ENCODE measurements at regions not wholly inside any gene's neighbourhood (a gene's known extent, or its start where the extent isn't known, plus 50 kb on each side); places are given as distances from the start of the nearest gene placed in this dataset.
"Not testable (repeated sequence)": the region's sequence is repeated elsewhere in the genome, so short reads cannot be mapped to it uniquely, and the experiment has no call there.

DNA sequence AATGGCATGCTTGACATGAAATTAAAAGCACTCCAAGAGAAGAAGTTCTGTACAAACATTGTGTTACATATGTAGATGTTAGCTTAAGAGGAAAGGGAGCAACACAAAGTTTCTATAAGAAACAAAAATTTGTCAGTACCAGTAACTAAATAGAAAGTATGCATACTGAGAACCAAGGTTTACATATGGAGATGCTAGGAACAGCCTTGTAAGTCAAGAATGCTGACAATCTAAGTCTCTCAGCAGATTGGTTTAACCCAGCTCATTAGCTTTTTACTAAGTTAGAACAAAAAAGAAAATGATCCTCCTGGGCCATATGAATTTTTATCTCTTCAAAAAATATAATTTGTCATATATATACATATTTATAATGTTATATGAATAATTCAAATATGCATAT is 2022.1 kb upstream of the ACO1 start:
- CTCF ChIA-PET, result no interaction called here
- no peak overlapping the region for H4K91ac ChIP-seq (ENCODE audit: insufficient read depth, low read depth, low read length)
- H2AK5ac ChIP-seq (ENCODE audit: low read depth, low read length), result no peak overlapping the region
- TF ChIP-seq MAFK (IDR thresholded peaks at IDR 0.05; ENCODE audit: low read depth, low read length), result no peak
- TF ChIP-seq POLR2A (IDR thresholded peaks at IDR 0.05; ENCODE audit: low read depth, low read length), result no peak
- TF ChIP-seq, protein P1, sequence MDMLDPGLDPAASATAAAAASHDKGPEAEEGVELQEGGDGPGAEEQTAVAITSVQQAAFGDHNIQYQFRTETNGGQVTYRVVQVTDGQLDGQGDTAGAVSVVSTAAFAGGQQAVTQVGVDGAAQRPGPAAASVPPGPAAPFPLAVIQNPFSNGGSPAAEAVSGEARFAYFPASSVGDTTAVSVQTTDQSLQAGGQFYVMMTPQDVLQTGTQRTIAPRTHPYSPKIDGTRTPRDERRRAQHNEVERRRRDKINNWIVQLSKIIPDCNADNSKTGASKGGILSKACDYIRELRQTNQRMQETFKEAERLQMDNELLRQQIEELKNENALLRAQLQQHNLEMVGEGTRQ (IDR thresholded peaks at IDR 0.05; ENCODE audit: low read depth, low read length), result no peak
- TF ChIP-seq BHLHE40 (IDR thresholded peaks at IDR 0.05; ENCODE audit: low read depth, low read length), result no peak
- no peak for TF ChIP-seq MAZ (IDR thresholded peaks at IDR 0.05; ENCODE audit: borderline replicate concordance, low read depth, low read length)
- no peak overlapping the region for H2AK9ac ChIP-seq (replicated peaks; ENCODE audit: low read depth, low read length, poor library complexity)
- dilution Hi-C loops (cut with HindIII; ENCODE audit: low sequenced_read_pairs, unreplicated experiment), result no loop called here
- H3K9me1 ChIP-seq (ENCODE audit: insufficient read depth, low read length), result no peaks in the 10 kb centered on the region
- H3K36me3 ChIP-seq (ENCODE audit: control insufficient read depth, insufficient read depth, low read length), result no peaks in the 10 kb centered on the region
- no peak overlapping the region for H3K27ac ChIP-seq (ENCODE audit: insufficient read depth, low read length)
- H3K9me3 ChIP-seq (ENCODE audit: control insufficient read depth, insufficient read depth, low read length), result no peaks in the 10 kb centered on the region; the same call in 1 of the 2 replicates
- H4K8ac ChIP-seq (ENCODE audit: low read depth in 2 of 2, low read length in 2 of 2), result no peak overlapping the region
- no TSS peak for BruUV-seq (replicated peaks)
- H3K79me1 ChIP-seq (ENCODE audit: low read depth in 1 of 2, low read length in 2 of 2), result no peaks in the 10 kb centered on the region
- no peak overlapping the region for H3K4ac ChIP-seq (ENCODE audit: low read depth, low read length)
- H4K5ac ChIP-seq (ENCODE audit: low read depth, low read length), result no peak overlapping the region
- H2BK15ac ChIP-seq (ENCODE audit: low read depth, low read length), result no peak overlapping the region
- H2BK120ac ChIP-seq (ENCODE audit: low read depth, low read length), result no peak overlapping the region
- H3K4me3 ChIP-seq (ENCODE audit: insufficient read depth, low read depth, low read length), result no peak overlapping the region
- no peaks in the 10 kb centered on the region for H4K20me1 ChIP-seq (ENCODE audit: insufficient read depth, low read length)
- ATAC-seq (ENCODE audit: low read depth) (no peak), DNase-seq (no peak)
- H3K18ac ChIP-seq (ENCODE audit: low read depth, low read length), result no peak overlapping the region
- no peaks in the 10 kb centered on the region for H3K4me1 ChIP-seq (ENCODE audit: control insufficient read depth, insufficient read depth, low read length)
- H3K23ac ChIP-seq (ENCODE audit: low read depth, low read length), result no peak overlapping the region
- H2AFZ ChIP-seq (replicated peaks; ENCODE audit: low read length, poor library complexity), result no peak overlapping the region
- in situ Hi-C loops (cut with MboI; ENCODE audit: low sequenced_read_pairs), result no loop called here
- intact Hi-C loops (cut with micrococcal nuclease), result no loop called here
- H3K4me2 ChIP-seq (ENCODE audit: low read depth, low read length), result no peak overlapping the region
- no peak overlapping the region for H2BK5ac ChIP-seq (ENCODE audit: low read depth, low read length, poor library complexity, severe bottlenecking)
- POLR2A ChIA-PET (ENCODE audit: unreplicated experiment), result no interaction called here
- no peaks in the 10 kb centered on the region for H3K27me3 ChIP-seq (ENCODE audit: control insufficient read depth, insufficient read depth, low read length)
- no peak overlapping the region for H3K56ac ChIP-seq (ENCODE audit: extremely low read depth, insufficient read depth, low read length)
- no peak overlapping the region for H2BK20ac ChIP-seq (ENCODE audit: low read depth, low read length)
- H3K14ac ChIP-seq (replicated peaks; ENCODE audit: low read depth, low read length), result no peak overlapping the region
- no peak overlapping the region for H3K9ac ChIP-seq (ENCODE audit: low read depth, low read length)

DNA sequence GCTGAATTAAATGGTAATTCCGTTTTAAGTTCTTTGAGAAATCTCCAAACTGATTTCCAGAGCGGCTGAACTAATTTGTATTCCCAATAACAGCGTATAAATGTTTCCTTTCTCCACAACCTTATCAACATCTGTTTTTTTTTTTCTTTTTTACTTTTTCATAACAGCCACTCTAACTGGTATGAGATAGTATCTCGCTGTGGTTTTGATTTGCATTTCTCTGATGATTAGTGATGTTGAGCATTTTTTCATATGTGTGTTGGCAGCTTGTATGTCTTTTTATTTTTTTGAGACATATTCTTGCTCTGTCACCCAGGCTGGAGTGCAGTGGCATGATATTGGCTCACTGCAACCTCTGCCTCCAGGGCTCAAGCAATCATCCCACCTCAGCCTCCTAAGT is 2018.3 kb upstream of the ACO1 start:
- H3K4ac ChIP-seq (ENCODE audit: low read depth, low read length); ATAC-seq (ENCODE audit: low read depth); H2BK20ac ChIP-seq (ENCODE audit: low read depth, low read length); H2AK5ac ChIP-seq (ENCODE audit: low read depth, low read length); intact Hi-C loops (cut with micrococcal nuclease); H4K5ac ChIP-seq (ENCODE audit: low read depth, low read length); POLR2A ChIA-PET (ENCODE audit: unreplicated experiment); H3K4me1 ChIP-seq (ENCODE audit: control insufficient read depth, insufficient read depth, low read length); H3K14ac ChIP-seq (replicated peaks; ENCODE audit: low read depth, low read length); H3K23ac ChIP-seq (ENCODE audit: low read depth, low read length); H2BK5ac ChIP-seq (ENCODE audit: low read depth, low read length, poor library complexity, severe bottlenecking); dilution Hi-C loops (cut with HindIII; ENCODE audit: low sequenced_read_pairs, unreplicated experiment); H4K8ac ChIP-seq (ENCODE audit: low read depth in 2 of 2, low read length in 2 of 2); H3K79me1 ChIP-seq (ENCODE audit: low read depth in 1 of 2, low read length in 2 of 2); H4K20me1 ChIP-seq (ENCODE audit: insufficient read depth, low read length); H3K56ac ChIP-seq (ENCODE audit: extremely low read depth, insufficient read depth, low read length); H2AK9ac ChIP-seq (replicated peaks; ENCODE audit: low read depth, low read length, poor library complexity); H3K9me3 ChIP-seq (ENCODE audit: control insufficient read depth, insufficient read depth, low read length); CTCF ChIA-PET; H3K36me3 ChIP-seq (ENCODE audit: control insufficient read depth, insufficient read depth, low read length); H3K9me1 ChIP-seq (ENCODE audit: insufficient read depth, low read length); H3K18ac ChIP-seq (ENCODE audit: low read depth, low read length); BruUV-seq (replicated peaks); H3K4me3 ChIP-seq (ENCODE audit: insufficient read depth, low read depth, low read length); H3K27ac ChIP-seq (ENCODE audit: insufficient read depth, low read length); H2BK120ac ChIP-seq (ENCODE audit: low read depth, low read length); H3K4me2 ChIP-seq (ENCODE audit: low read depth, low read length); H4K91ac ChIP-seq (ENCODE audit: insufficient read depth, low read depth, low read length); H3K9ac ChIP-seq (ENCODE audit: low read depth, low read length); H3K27me3 ChIP-seq (ENCODE audit: control insufficient read depth, insufficient read depth, low read length); H2BK15ac ChIP-seq (ENCODE audit: low read depth, low read length); DNase-seq; in situ Hi-C loops (cut with MboI; ENCODE audit: low sequenced_read_pairs); H2AFZ ChIP-seq (replicated peaks; ENCODE audit: low read length, poor library complexity): not testable (repeated sequence)
- WGBS, 2 experiments (ENCODE audit: extremely low coverage in 2 of 2, insufficient read length in 1 of 2), result no CpG with 5 or more reads among the region's 4 CpGs
